ENCODE measurements at regions not wholly inside any gene's neighbourhood (a gene's known extent, or its start where the extent isn't known, plus 50 kb on each side); places are given as distances from the start of the nearest gene placed in this dataset.

DNA sequence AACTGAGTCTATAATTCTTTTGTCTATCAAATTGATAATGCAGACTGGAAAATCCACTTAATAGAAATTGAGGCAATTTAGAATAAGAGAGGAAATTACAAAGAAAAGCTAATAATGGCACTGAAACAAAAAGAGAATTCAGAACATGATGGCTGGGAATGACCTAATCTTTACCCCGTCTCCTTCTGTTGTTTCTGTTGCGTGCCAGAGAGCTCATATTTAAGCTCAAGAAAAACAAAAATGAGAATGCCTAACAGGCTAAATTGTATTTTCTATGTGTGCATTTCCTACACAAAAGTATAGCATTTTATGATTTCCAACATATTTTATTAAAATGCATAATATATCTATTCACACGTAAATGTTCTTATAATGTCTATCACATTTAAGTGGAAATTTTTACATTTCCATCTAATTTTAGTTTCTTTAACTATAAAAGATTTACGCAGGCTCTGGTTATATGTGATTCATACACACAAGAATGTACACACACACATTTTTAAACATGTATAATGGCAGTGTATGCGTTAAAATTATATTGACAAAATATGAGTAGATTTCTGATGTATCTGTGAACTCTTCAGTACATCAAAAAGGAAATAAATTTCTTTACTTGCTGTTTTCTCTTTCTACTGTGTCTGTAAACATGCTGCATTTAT is 432.3 kb downstream of the SLITRK6 start:
- H3K27ac ChIP-seq (ENCODE audit: low read depth in 1 of 2, low read length in 1 of 2), result no peak overlapping the region
- no peak for ATAC-seq (ENCODE audit: insufficient read depth, low FRiP score)
- no peaks in the 10 kb centered on the region for H3K4me1 ChIP-seq (ENCODE audit: control insufficient read depth in 5 of 5, insufficient read depth in 5 of 5, low read length in 5 of 5)
- H3K4me3 ChIP-seq, result no peak overlapping the region
- TF ChIP-seq, protein P1, sequence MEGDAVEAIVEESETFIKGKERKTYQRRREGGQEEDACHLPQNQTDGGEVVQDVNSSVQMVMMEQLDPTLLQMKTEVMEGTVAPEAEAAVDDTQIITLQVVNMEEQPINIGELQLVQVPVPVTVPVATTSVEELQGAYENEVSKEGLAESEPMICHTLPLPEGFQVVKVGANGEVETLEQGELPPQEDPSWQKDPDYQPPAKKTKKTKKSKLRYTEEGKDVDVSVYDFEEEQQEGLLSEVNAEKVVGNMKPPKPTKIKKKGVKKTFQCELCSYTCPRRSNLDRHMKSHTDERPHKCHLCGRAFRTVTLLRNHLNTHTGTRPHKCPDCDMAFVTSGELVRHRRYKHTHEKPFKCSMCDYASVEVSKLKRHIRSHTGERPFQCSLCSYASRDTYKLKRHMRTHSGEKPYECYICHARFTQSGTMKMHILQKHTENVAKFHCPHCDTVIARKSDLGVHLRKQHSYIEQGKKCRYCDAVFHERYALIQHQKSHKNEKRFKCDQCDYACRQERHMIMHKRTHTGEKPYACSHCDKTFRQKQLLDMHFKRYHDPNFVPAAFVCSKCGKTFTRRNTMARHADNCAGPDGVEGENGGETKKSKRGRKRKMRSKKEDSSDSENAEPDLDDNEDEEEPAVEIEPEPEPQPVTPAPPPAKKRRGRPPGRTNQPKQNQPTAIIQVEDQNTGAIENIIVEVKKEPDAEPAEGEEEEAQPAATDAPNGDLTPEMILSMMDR (IDR thresholded peaks at IDR 0.05; ENCODE audit: control extremely low read depth, extremely low read depth), result no peak
- H3K9ac ChIP-seq (ENCODE audit: insufficient read depth in 1 of 2, low read length in 2 of 2), result no peak overlapping the region
- H3K27me3 ChIP-seq (ENCODE audit: control insufficient read depth in 3 of 3, insufficient read depth in 3 of 3, low read length in 2 of 3), result no peaks in the 10 kb centered on the region
- 80 to 90% methylated on average over 5 of the region's 5 CpGs for WGBS, 2 donors
- peak in 2 of 3 donors; percentile 14 to 37 for DNase-seq
- H3K9me3 ChIP-seq (ENCODE audit: control insufficient read depth in 4 of 4, insufficient read depth in 3 of 4, low read length in 3 of 4), result no peaks in the 10 kb centered on the region
- no peaks in the 10 kb centered on the region for H3K36me3 ChIP-seq (ENCODE audit: control insufficient read depth in 4 of 4, insufficient read depth in 4 of 4, low read length in 4 of 4)

DNA sequence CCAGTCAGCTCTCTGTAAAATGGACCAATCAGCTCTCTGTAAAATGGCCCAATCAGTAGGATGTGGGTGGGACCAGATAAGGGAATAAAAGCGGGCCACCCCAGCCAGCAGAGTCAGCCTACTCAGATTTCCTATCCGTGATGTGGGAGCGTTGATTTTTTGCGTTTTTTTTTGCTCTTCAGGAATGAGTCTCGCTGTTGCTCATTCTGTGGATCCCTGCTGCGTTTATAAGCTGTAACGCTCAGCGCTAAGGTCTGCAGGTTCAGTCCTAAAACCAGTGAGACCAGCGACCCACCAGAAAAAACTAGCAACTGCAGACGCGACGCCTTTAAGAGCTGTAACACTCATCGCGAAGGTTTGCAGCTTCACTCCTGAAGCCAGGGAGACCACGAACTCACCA is 435.7 kb downstream of the SLITRK6 start:
- 95 to 97% methylated on average over 15 of the region's 15 CpGs for WGBS, 2 donors
- Histone ChIP-seq H3K27me3 (ENCODE audit: control insufficient read depth in 3 of 3, insufficient read depth in 3 of 3, low read length in 2 of 3) (no peaks in the 10 kb centered on the region), H3K4me3 (no peak overlapping the region), H3K4me1 (ENCODE audit: control insufficient read depth in 5 of 5, insufficient read depth in 5 of 5, low read length in 5 of 5) (no peaks in the 10 kb centered on the region), H3K9ac (ENCODE audit: insufficient read depth in 1 of 2, low read length in 2 of 2) (no peak overlapping the region), H3K27ac (ENCODE audit: low read depth in 1 of 2, low read length in 1 of 2) (no peak overlapping the region), H3K9me3 (ENCODE audit: control insufficient read depth in 4 of 4, insufficient read depth in 3 of 4, low read length in 3 of 4) (no peaks in the 10 kb centered on the region), H3K36me3 (ENCODE audit: control insufficient read depth in 4 of 4, insufficient read depth in 4 of 4, low read length in 4 of 4) (no peaks in the 10 kb centered on the region)
- TF ChIP-seq, protein P1 (IDR thresholded peaks at IDR 0.05; ENCODE audit: control extremely low read depth, extremely low read depth), result no peak
- DNase-seq, result no peak
- no peak for ATAC-seq (ENCODE audit: insufficient read depth, low FRiP score)

DNA sequence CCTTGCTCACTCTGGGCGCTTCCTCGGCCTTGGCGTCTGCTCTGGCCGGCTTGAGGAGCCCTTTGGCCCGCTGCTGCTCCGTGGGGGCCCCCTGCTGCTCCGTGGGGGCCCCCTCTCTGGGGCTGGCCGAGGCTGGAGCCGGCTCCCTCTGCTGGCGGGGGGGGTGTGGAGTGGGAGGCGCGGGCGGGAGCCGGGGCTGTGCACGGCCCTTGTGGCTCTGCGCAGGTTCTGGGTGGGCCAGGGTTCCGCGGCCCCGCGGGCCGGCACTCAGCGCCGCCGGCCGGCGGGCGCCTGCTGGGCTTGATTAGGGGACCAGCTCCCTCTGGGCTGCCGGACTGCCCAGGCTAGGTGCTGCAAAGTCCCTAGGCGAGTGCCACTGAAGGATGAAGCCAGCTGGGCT is 436.2 kb downstream of the SLITRK6 start:
- DNase-seq, result no peak
- WGBS, 2 donors, result 88 to 90% methylated on average over 25 to 29 of the region's 29 CpGs
- no peaks in the 10 kb centered on the region for H3K36me3 ChIP-seq (ENCODE audit: control insufficient read depth in 4 of 4, insufficient read depth in 4 of 4, low read length in 4 of 4)
- H3K9me3 ChIP-seq (ENCODE audit: control insufficient read depth in 4 of 4, insufficient read depth in 3 of 4, low read length in 3 of 4), result peaks cover 0 to 1% (median 0%) of the 10 kb centered on the region in 4 donors
- no peak overlapping the region for H3K9ac ChIP-seq (ENCODE audit: insufficient read depth in 1 of 2, low read length in 2 of 2)
- H3K27me3 ChIP-seq (ENCODE audit: control insufficient read depth in 3 of 3, insufficient read depth in 3 of 3, low read length in 2 of 3), result no peaks in the 10 kb centered on the region
- ATAC-seq (ENCODE audit: insufficient read depth, low FRiP score), result no peak
- no peak overlapping the region for H3K27ac ChIP-seq (ENCODE audit: low read depth in 1 of 2, low read length in 1 of 2)
- no peaks in the 10 kb centered on the region for H3K4me1 ChIP-seq (ENCODE audit: control insufficient read depth in 5 of 5, insufficient read depth in 5 of 5, low read length in 5 of 5)
- H3K4me3 ChIP-seq, result no peak overlapping the region
- TF ChIP-seq, protein P1 (IDR thresholded peaks at IDR 0.05; ENCODE audit: control extremely low read depth, extremely low read depth), result no peak

DNA sequence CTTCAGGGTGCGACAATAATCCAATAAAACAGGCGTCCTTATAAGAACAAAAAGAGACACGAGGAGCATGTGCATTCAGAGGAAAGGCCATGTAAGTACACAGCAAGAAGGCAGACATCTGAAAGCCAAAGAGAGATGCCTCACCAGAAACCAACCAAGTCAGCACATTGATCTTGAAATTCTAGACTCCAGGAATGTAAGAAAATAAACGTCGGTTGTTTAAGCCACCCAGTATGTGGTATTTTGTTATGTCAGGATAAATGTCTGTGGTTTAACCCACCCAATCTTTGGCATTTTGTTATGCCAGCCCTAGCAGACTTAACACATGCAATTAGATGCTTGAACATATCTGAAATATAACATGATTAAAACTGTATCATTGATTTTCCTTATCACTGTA is 452.0 kb downstream of the SLITRK6 start:
- no peak overlapping the region for H3K4me3 ChIP-seq
- no peak overlapping the region for H3K27ac ChIP-seq (ENCODE audit: low read depth in 1 of 2, low read length in 1 of 2)
- H3K9me3 ChIP-seq (ENCODE audit: control insufficient read depth in 4 of 4, insufficient read depth in 3 of 4, low read length in 3 of 4), result no peaks in the 10 kb centered on the region
- ATAC-seq (ENCODE audit: insufficient read depth, low FRiP score) (no peak), DNase-seq (no peak)
- WGBS, 2 donors, result 81 to 87% methylated on average over 5 of the region's 5 CpGs
- H3K27me3 ChIP-seq (ENCODE audit: control insufficient read depth in 3 of 3, insufficient read depth in 3 of 3, low read length in 2 of 3), result no peaks in the 10 kb centered on the region
- TF ChIP-seq, protein P1 (IDR thresholded peaks at IDR 0.05; ENCODE audit: control extremely low read depth, extremely low read depth), result no peak
- H3K36me3 ChIP-seq (ENCODE audit: control insufficient read depth in 4 of 4, insufficient read depth in 4 of 4, low read length in 4 of 4), result no peaks in the 10 kb centered on the region
- no peak overlapping the region for H3K9ac ChIP-seq (ENCODE audit: insufficient read depth in 1 of 2, low read length in 2 of 2)
- H3K4me1 ChIP-seq (ENCODE audit: control insufficient read depth in 5 of 5, insufficient read depth in 5 of 5, low read length in 5 of 5), result no peaks in the 10 kb centered on the region

Data from lung (tissue), 11 donors.